MCF 10A (cell line): ENCODE measurements at regions not wholly inside any gene's neighbourhood (a gene's known extent, or its start where the extent isn't known, plus 50 kb on each side); places are given as distances from the start of the nearest gene placed in this dataset.

Experiments
- BruUV-seq: library from RNA; stranded (reverse); fragments of 400-500 nt; replicated peaks from 2 replicates; lab custom pipeline; 2021; lab: Mats Ljungman, UMichigan
- CTCF ChIA-PET: fragments of 300-600 bp; sonication (Branson Sonifier 250); formaldehyde crosslinking; extraction: SDS; loops from one replicate; lab custom pipeline; 2021; ENCODE audit warnings: antibody characterized with exemption, inconsistent platforms; lab: Yijun Ruan, JAX
- POLR2A ChIA-PET: fragments of 300-600, 350-650 bp; sonication (Branson Sonifier 250); formaldehyde crosslinking; extraction: SDS; loops from one replicate; lab custom pipeline; 2020; ENCODE audit warnings: antibody characterized with exemption, inconsistent platforms; lab: Yijun Ruan, JAX
- DNase-seq: peaks from one replicate; pipeline ENCODE4 v3.0.0-alpha.2; 2018; ENCODE audit not compliant: unreplicated experiment
- H3K27ac Mint-ChIP-seq: one replicate; pipeline ENCODE4 v1.8.0; 2022; ENCODE audit warnings: mild to moderate bottlenecking, low read depth, mixed read lengths; ENCODE audit not compliant: unreplicated experiment
- H3K27me3 Mint-ChIP-seq: one replicate; pipeline ENCODE4 v1.8.0; 2022; ENCODE audit warnings: mixed read lengths; ENCODE audit not compliant: insufficient read depth, unreplicated experiment
- H3K36me3 Mint-ChIP-seq: one replicate; pipeline ENCODE4 v1.8.0; 2022; ENCODE audit warnings: mild to moderate bottlenecking, moderate library complexity, mixed read lengths; ENCODE audit not compliant: insufficient read depth, unreplicated experiment
- H3K4me1 Mint-ChIP-seq: one replicate; pipeline ENCODE4 v1.8.0; 2022; ENCODE audit warnings: mixed read lengths; ENCODE audit not compliant: insufficient read depth, unreplicated experiment
- H3K4me3 Mint-ChIP-seq: one replicate; pipeline ENCODE4 v1.8.0; 2022; ENCODE audit warnings: mild to moderate bottlenecking, moderate library complexity, mixed read lengths; ENCODE audit not compliant: unreplicated experiment
- H3K9me3 Mint-ChIP-seq: one replicate; pipeline ENCODE4 v1.8.0; 2022; ENCODE audit warnings: mixed read lengths; ENCODE audit not compliant: unreplicated experiment
- intact Hi-C: fragments of 100-400 bp; cut with micrococcal nuclease; formaldehyde crosslinking; loops from 2 replicates; pipeline ENCODE4 v1.14.1; 2022
- TF ChIP-seq, protein P1 (sequence below): fragments of 200-600 bp; IDR thresholded peaks from one replicate; pipeline ENCODE4 v1.8.0; 2022; ENCODE audit warnings: antibody characterized with exemption, mild to moderate bottlenecking; ENCODE audit not compliant: unreplicated experiment

GRCh38 chr3:79922633-79923032 lies 154.8 kb upstream of the ROBO1 start:
- H3K36me3 Mint-ChIP-seq: no peaks in the 10 kb centered on the region
- H3K4me1 Mint-ChIP-seq: peaks cover 4% of the 10 kb centered on the region
- ChIA-PET POLR2A (no interaction called here), CTCF (interaction anchor here (0.6 kb wide), 1 partner anchor 13 kb away, joined by 3 read pairs; no protein-coding TSS in a partner anchor)
- intact Hi-C loops: no loop called here
- DNase-seq: no peak
- no TSS peak for BruUV-seq
- TF ChIP-seq, protein P1, sequence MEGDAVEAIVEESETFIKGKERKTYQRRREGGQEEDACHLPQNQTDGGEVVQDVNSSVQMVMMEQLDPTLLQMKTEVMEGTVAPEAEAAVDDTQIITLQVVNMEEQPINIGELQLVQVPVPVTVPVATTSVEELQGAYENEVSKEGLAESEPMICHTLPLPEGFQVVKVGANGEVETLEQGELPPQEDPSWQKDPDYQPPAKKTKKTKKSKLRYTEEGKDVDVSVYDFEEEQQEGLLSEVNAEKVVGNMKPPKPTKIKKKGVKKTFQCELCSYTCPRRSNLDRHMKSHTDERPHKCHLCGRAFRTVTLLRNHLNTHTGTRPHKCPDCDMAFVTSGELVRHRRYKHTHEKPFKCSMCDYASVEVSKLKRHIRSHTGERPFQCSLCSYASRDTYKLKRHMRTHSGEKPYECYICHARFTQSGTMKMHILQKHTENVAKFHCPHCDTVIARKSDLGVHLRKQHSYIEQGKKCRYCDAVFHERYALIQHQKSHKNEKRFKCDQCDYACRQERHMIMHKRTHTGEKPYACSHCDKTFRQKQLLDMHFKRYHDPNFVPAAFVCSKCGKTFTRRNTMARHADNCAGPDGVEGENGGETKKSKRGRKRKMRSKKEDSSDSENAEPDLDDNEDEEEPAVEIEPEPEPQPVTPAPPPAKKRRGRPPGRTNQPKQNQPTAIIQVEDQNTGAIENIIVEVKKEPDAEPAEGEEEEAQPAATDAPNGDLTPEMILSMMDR: no peak
- no peaks in the 10 kb centered on the region for H3K27me3 Mint-ChIP-seq
- H3K4me3 Mint-ChIP-seq: no peak overlapping the region
- no peak overlapping the region for H3K27ac Mint-ChIP-seq
- peaks cover 19% of the 10 kb centered on the region for H3K9me3 Mint-ChIP-seq

DNA sequence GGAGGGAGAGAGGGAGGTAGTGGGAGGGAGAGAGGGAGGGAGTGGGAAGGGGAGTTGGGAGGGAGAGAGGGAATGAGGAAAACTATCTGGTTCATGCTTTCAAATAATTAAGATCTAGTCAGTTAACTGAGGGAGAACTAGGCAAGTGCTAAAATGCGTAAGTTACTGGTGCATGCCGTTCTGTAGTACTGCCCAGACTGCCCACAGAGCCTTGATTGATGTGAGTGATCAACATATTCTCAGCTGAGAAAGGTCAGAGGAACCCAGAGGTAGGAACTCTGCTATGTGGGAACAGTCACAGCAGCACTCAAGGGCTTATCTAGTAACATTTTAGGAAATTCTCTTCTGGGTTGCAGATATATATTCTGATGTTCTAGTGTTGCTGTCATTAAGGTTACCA lies 149.8 kb upstream of the ROBO1 start:
- no TSS peak for BruUV-seq
- TF ChIP-seq, protein P1: no peak
- Mint-ChIP-seq H3K27me3 (no peaks in the 10 kb centered on the region), H3K9me3 (peaks cover 14% of the 10 kb centered on the region), H3K4me3 (no peak overlapping the region), H3K4me1 (no peaks in the 10 kb centered on the region), H3K36me3 (no peaks in the 10 kb centered on the region), H3K27ac (no peak overlapping the region)
- POLR2A ChIA-PET: no interaction called here
- CTCF ChIA-PET: no interaction called here
- DNase-seq: no peak
- intact Hi-C loops: no loop called here

DNA sequence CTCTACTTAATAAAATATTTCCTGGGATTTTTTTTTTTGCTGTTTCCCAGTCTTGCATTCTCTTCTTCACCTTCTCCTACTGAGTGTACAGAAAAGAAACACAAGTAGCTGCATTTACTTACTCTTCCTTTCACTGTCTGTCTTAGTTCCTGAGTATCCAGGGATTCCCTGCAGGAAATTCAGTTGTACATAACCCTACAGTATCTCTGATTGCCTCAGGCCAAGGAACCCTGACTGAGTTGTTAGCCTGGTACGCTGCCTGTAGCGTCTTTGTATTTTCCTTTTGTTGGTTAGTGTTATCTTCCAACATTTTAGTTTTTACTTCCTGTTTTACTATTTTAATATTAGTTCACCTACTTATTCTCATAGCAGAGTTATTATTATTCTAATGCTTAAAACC lies 142.5 kb upstream of the ROBO1 start:
- ChIA-PET CTCF (interaction anchor here (0.6 kb wide), 1 partner anchor 355 kb away, joined by 3 read pairs; no protein-coding TSS in a partner anchor), POLR2A (no interaction called here)
- intact Hi-C loops: no loop called here
- no peaks in the 10 kb centered on the region for H3K4me1 Mint-ChIP-seq
- H3K9me3 Mint-ChIP-seq: no peaks in the 10 kb centered on the region
- H3K27me3 Mint-ChIP-seq: no peaks in the 10 kb centered on the region
- TF ChIP-seq, protein P1: no peak
- H3K4me3 Mint-ChIP-seq: no peak overlapping the region
- no peaks in the 10 kb centered on the region for H3K36me3 Mint-ChIP-seq
- no peak overlapping the region for H3K27ac Mint-ChIP-seq
- BruUV-seq: no TSS peak
- no peak for DNase-seq

DNA sequence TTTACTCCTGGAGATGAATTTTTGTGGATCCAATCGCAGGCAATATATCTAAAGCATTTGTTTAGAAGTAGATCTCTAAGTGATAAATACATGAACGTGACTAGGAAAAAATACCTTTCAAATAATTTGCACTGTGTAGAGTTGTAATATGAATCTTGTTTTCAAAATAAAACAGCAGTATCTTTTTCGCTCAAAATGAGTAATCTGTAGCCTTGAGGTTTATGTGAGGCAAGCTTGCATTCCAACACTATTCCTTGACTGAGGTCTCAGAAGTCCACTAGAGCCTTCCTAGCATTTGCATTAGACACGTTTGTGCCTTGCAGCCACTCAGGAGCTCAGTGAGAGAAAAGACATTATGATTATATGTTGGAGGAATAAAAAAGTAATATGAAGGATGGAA lies 138.3 kb upstream of the ROBO1 start:
- Mint-ChIP-seq H3K36me3 (no peaks in the 10 kb centered on the region), H3K27ac (no peak overlapping the region), H3K27me3 (no peaks in the 10 kb centered on the region), H3K4me1 (no peaks in the 10 kb centered on the region), H3K4me3 (no peak overlapping the region), H3K9me3 (peaks cover 2% of the 10 kb centered on the region)
- peak; percentile 21 for DNase-seq
- ChIA-PET POLR2A (interaction anchor here (0.6 kb wide), 1 partner anchor 12 kb away, joined by 3 read pairs; no protein-coding TSS in a partner anchor), CTCF (no interaction called here)
- intact Hi-C loops: no loop called here
- TF ChIP-seq, protein P1: no peak
- BruUV-seq: no TSS peak
